PFSK-1 (cell line): ENCODE measurements at regions not wholly inside any gene's neighbourhood (a gene's known extent, or its start where the extent isn't known, plus 50 kb on each side); places are given as distances from the start of the nearest gene placed in this dataset.

Experiments used
- FOXP2 ChIP-seq: optimal IDR thresholded peaks from 2 replicates; pipeline ENCODE3; 2011; ENCODE audit warnings: borderline replicate concordance, control low read depth, inconsistent platforms; ENCODE audit not compliant: insufficient read depth; ENCODE audit errors: extremely low read length, extremely low read depth
- POLR2AphosphoS5 ChIP-seq: IDR thresholded peaks from 2 replicates; pipeline ENCODE4 v1.6.1; 2012; ENCODE audit warnings: low read depth, mild to moderate bottlenecking, control low read depth, low read length, moderate library complexity
- REST ChIP-seq, 2 experiments: IDR thresholded peaks; 2 replicates each; pipeline versions ENCODE4 v1.6.1 to v1.8.0; 2011 to 2012; ENCODE audit warnings: low read depth in 2 of 2, low read length in 2 of 2, control low read depth in 1 of 2, inconsistent platforms in 1 of 2, mild to moderate bottlenecking in 1 of 2, moderate library complexity in 1 of 2; ENCODE audit not compliant: insufficient read depth in 1 of 2
- SIN3A ChIP-seq: IDR thresholded peaks from 2 replicates; pipeline ENCODE4 v1.6.1; 2012; ENCODE audit warnings: mild to moderate bottlenecking, low read length, moderate library complexity, borderline replicate concordance; ENCODE audit not compliant: insufficient read depth
- TAF1 ChIP-seq: IDR thresholded peaks from 2 replicates; pipeline ENCODE4 v1.6.1; 2012; ENCODE audit warnings: low read length, control low read depth, borderline replicate concordance; ENCODE audit not compliant: insufficient read depth

- no peak for TF ChIP-seq REST (IDR thresholded peaks at IDR 0.05; ENCODE audit: insufficient read depth in 1 of 2, low read depth in 2 of 2, low read length in 2 of 2)
- no peak for TF ChIP-seq FOXP2
Observed at GRCh38 chr18:64490207-64490606, 341.3 kb upstream of the LINC00305 start.

- TF ChIP-seq TAF1 (no peak), FOXP2 (no peak), POLR2AphosphoS5 (no peak), SIN3A (no peak), REST (IDR thresholded peaks at IDR 0.05; ENCODE audit: insufficient read depth in 1 of 2, low read depth in 2 of 2, low read length in 2 of 2) (no peak)
Observed at GRCh38 chr18:64488698-64489097, 339.8 kb upstream of the LINC00305 start.

GRCh38 chr18:64474773-64475172 lies 325.9 kb upstream of the LINC00305 start:
- TF ChIP-seq TAF1 (no peak), FOXP2 (no peak)

GRCh38 chr18:64474255-64474654 lies 325.4 kb upstream of the LINC00305 start:
- no peak for TF ChIP-seq POLR2AphosphoS5
- no peak for TF ChIP-seq TAF1
- no peak for TF ChIP-seq REST (IDR thresholded peaks at IDR 0.05; ENCODE audit: insufficient read depth in 1 of 2, low read depth in 2 of 2, low read length in 2 of 2)
- TF ChIP-seq SIN3A = no peak
- TF ChIP-seq FOXP2 = no peak

GRCh38 chr18:64449434-64449833 lies 300.5 kb upstream of the LINC00305 start:
- TF ChIP-seq POLR2AphosphoS5 (no peak), FOXP2 (no peak), SIN3A (no peak), REST (IDR thresholded peaks at IDR 0.05; ENCODE audit: insufficient read depth in 1 of 2, low read depth in 2 of 2, low read length in 2 of 2) (no peak), TAF1 (no peak)

- TF ChIP-seq POLR2AphosphoS5 = no peak
- no peak for TF ChIP-seq TAF1
- TF ChIP-seq FOXP2 = no peak
- TF ChIP-seq REST (IDR thresholded peaks at IDR 0.05; ENCODE audit: insufficient read depth in 1 of 2, low read depth in 2 of 2, low read length in 2 of 2) = no peak
- TF ChIP-seq SIN3A = no peak
Observed at GRCh38 chr18:64444819-64445218, 295.9 kb upstream of the LINC00305 start.
